ENCODE measurements at regions not wholly inside any gene's neighbourhood (a gene's known extent, or its start where the extent isn't known, plus 50 kb on each side); places are given as distances from the start of the nearest gene placed in this dataset.

- TF ChIP-seq CTCF (IDR thresholded peaks at IDR 0.05) (no peak), POLR2A (IDR thresholded peaks at IDR 0.05) (no peak)
Observed at GRCh38 chr3:94221829-94222228, 159.0 kb downstream of the NSUN3 start.

All from body of pancreas (tissue), 4 donors.